ENCODE measurements at regions not wholly inside any gene's neighbourhood (a gene's known extent, or its start where the extent isn't known, plus 50 kb on each side); places are given as distances from the start of the nearest gene placed in this dataset.

DNA sequence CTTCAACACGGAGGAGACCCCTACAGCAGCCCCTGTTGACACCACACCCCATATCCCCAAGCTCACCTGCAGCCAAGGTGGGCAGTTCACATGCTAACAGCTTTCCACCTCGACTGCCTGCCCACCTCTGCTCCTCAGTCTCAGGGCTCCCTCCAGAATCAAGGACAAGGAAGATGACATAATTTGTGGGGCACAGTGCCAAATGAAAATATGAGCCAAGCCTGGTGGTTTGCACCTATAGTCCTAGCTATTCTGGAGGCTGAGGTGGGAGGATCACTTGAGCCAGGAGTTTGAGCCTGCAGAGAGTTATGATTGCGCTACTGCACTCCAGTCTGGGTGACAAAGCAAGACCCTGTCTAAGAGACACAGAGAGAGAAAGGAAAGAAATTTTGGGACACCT lies 516.3 kb downstream of the BCOR start:
- H3K9me3 ChIP-seq (ENCODE audit: control insufficient read depth in 4 of 4, low read length in 3 of 4): peaks cover 0 to 3% (median 1%) of the 10 kb centered on the region in 4 donors
- no peaks in the 10 kb centered on the region for H3K36me3 ChIP-seq (ENCODE audit: control insufficient read depth in 4 of 4, insufficient read depth in 3 of 4, low read depth in 1 of 4, low read length in 3 of 4)
- H3K4me3 ChIP-seq (ENCODE audit: low read depth in 1 of 3, low read length in 3 of 3): no peak overlapping the region
- H3K4me1 ChIP-seq (ENCODE audit: control insufficient read depth in 4 of 4, insufficient read depth in 4 of 4, low read length in 3 of 4): no peaks in the 10 kb centered on the region
- H3K27ac ChIP-seq (ENCODE audit: low read depth in 1 of 2, low read length in 2 of 2): no peak overlapping the region
- H3K27me3 ChIP-seq (ENCODE audit: control insufficient read depth in 4 of 4, insufficient read depth in 4 of 4, low read length in 3 of 4): no peaks in the 10 kb centered on the region
- no peak for TF ChIP-seq RAD21 (IDR thresholded peaks at IDR 0.05)
- no peak for DNase-seq (ENCODE audit: low spot score)
- no peak overlapping the region for H3K9ac ChIP-seq (ENCODE audit: low read depth in 1 of 2, low read length in 2 of 2)
- 74% methylated on average over 3 of the region's 3 CpGs for WGBS

DNA sequence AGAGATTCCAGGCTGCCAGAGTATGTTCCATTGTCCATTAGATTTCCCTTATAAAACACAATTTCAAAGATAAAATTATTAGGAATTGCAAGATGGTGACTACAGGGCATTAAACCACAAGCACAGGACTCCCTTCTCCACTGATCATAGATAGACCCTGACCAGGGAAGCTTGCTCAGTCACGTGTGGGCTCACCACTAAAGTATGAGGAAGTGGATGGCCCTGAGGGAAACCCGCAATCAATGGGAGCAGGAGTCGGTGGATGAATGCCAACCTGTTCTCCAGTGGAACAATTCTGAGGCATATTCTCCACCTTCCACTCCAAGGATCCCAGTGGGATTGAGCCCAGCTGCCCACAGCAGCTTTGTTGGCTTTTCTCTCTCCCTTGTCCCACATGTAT lies 515.7 kb downstream of the BCOR start:
- Histone ChIP-seq H3K9ac (ENCODE audit: low read depth in 1 of 2, low read length in 2 of 2) (no peak overlapping the region), H3K4me3 (ENCODE audit: low read depth in 1 of 3, low read length in 3 of 3) (no peak overlapping the region), H3K4me1 (ENCODE audit: control insufficient read depth in 4 of 4, insufficient read depth in 4 of 4, low read length in 3 of 4) (no peaks in the 10 kb centered on the region), H3K9me3 (ENCODE audit: control insufficient read depth in 4 of 4, low read length in 3 of 4) (peaks cover 0 to 3% (median 1%) of the 10 kb centered on the region in 4 donors), H3K27ac (ENCODE audit: low read depth in 1 of 2, low read length in 2 of 2) (no peak overlapping the region), H3K27me3 (ENCODE audit: control insufficient read depth in 4 of 4, insufficient read depth in 4 of 4, low read length in 3 of 4) (no peaks in the 10 kb centered on the region), H3K36me3 (ENCODE audit: control insufficient read depth in 4 of 4, insufficient read depth in 3 of 4, low read depth in 1 of 4, low read length in 3 of 4) (no peaks in the 10 kb centered on the region)
- TF ChIP-seq, protein P1, sequence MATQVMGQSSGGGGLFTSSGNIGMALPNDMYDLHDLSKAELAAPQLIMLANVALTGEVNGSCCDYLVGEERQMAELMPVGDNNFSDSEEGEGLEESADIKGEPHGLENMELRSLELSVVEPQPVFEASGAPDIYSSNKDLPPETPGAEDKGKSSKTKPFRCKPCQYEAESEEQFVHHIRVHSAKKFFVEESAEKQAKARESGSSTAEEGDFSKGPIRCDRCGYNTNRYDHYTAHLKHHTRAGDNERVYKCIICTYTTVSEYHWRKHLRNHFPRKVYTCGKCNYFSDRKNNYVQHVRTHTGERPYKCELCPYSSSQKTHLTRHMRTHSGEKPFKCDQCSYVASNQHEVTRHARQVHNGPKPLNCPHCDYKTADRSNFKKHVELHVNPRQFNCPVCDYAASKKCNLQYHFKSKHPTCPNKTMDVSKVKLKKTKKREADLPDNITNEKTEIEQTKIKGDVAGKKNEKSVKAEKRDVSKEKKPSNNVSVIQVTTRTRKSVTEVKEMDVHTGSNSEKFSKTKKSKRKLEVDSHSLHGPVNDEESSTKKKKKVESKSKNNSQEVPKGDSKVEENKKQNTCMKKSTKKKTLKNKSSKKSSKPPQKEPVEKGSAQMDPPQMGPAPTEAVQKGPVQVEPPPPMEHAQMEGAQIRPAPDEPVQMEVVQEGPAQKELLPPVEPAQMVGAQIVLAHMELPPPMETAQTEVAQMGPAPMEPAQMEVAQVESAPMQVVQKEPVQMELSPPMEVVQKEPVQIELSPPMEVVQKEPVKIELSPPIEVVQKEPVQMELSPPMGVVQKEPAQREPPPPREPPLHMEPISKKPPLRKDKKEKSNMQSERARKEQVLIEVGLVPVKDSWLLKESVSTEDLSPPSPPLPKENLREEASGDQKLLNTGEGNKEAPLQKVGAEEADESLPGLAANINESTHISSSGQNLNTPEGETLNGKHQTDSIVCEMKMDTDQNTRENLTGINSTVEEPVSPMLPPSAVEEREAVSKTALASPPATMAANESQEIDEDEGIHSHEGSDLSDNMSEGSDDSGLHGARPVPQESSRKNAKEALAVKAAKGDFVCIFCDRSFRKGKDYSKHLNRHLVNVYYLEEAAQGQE (IDR thresholded peaks at IDR 0.05): no peak
- no peak for TF ChIP-seq SP1 (IDR thresholded peaks at IDR 0.05)
- no peak for TF ChIP-seq TAF1 (conservative IDR thresholded peaks at IDR 0.05)
- TF ChIP-seq YY1 (IDR thresholded peaks at IDR 0.05): no peak
- TF ChIP-seq, protein P2, sequence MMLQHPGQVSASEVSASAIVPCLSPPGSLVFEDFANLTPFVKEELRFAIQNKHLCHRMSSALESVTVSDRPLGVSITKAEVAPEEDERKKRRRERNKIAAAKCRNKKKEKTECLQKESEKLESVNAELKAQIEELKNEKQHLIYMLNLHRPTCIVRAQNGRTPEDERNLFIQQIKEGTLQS (IDR thresholded peaks at IDR 0.05): no peak
- no peak for TF ChIP-seq EGR1 (IDR thresholded peaks at IDR 0.05; ENCODE audit: low read depth in 2 of 2)
- no peak for TF ChIP-seq HNF4A (conservative IDR thresholded peaks at IDR 0.05)
- DNase-seq (ENCODE audit: low spot score): no peak
- WGBS: 27% methylated on average over 3 of the region's 3 CpGs

DNA sequence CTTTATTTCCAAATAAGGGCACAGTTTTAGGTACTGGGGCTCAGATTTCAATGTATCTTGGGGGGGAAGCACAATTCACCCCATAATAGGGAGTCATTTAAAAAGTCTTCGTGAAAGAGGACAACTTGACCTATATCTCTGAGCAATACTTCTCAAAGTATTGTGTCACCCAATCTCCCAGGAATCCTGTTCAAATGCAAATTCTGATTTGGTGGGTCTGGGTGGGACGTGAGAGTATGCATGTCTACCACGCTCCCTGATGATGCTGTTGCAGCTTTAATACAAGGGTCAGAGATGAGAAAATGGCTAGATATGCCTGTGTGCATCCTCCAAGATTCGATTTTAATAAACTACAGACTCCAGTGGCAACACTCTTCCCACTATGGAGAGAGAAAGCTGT lies 514.8 kb downstream of the BCOR start:
- H3K27me3 ChIP-seq (ENCODE audit: control insufficient read depth in 4 of 4, insufficient read depth in 4 of 4, low read length in 3 of 4): no peaks in the 10 kb centered on the region
- H3K4me3 ChIP-seq (ENCODE audit: low read depth in 1 of 3, low read length in 3 of 3): no peak overlapping the region
- H3K27ac ChIP-seq (ENCODE audit: low read depth in 1 of 2, low read length in 2 of 2): no peak overlapping the region
- 85% methylated on average over 4 of the region's 4 CpGs for WGBS
- TF ChIP-seq, protein P3, sequence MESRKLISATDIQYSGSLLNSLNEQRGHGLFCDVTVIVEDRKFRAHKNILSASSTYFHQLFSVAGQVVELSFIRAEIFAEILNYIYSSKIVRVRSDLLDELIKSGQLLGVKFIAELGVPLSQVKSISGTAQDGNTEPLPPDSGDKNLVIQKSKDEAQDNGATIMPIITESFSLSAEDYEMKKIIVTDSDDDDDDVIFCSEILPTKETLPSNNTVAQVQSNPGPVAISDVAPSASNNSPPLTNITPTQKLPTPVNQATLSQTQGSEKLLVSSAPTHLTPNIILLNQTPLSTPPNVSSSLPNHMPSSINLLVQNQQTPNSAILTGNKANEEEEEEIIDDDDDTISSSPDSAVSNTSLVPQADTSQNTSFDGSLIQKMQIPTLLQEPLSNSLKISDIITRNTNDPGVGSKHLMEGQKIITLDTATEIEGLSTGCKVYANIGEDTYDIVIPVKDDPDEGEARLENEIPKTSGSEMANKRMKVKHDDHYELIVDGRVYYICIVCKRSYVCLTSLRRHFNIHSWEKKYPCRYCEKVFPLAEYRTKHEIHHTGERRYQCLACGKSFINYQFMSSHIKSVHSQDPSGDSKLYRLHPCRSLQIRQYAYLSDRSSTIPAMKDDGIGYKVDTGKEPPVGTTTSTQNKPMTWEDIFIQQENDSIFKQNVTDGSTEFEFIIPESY (IDR thresholded peaks at IDR 0.05): no peak
- H3K4me1 ChIP-seq (ENCODE audit: control insufficient read depth in 4 of 4, insufficient read depth in 4 of 4, low read length in 3 of 4): no peaks in the 10 kb centered on the region
- no peak overlapping the region for H3K9ac ChIP-seq (ENCODE audit: low read depth in 1 of 2, low read length in 2 of 2)
- no peaks in the 10 kb centered on the region for H3K36me3 ChIP-seq (ENCODE audit: control insufficient read depth in 4 of 4, insufficient read depth in 3 of 4, low read depth in 1 of 4, low read length in 3 of 4)
- no peak for DNase-seq (ENCODE audit: low spot score)
- H3K9me3 ChIP-seq (ENCODE audit: control insufficient read depth in 4 of 4, low read length in 3 of 4): peaks cover 0 to 3% (median 1%) of the 10 kb centered on the region in 4 donors
